ENCODE measurements at regions not wholly inside any gene's neighbourhood (a gene's known extent, or its start where the extent isn't known, plus 50 kb on each side); places are given as distances from the start of the nearest gene placed in this dataset.

DNA sequence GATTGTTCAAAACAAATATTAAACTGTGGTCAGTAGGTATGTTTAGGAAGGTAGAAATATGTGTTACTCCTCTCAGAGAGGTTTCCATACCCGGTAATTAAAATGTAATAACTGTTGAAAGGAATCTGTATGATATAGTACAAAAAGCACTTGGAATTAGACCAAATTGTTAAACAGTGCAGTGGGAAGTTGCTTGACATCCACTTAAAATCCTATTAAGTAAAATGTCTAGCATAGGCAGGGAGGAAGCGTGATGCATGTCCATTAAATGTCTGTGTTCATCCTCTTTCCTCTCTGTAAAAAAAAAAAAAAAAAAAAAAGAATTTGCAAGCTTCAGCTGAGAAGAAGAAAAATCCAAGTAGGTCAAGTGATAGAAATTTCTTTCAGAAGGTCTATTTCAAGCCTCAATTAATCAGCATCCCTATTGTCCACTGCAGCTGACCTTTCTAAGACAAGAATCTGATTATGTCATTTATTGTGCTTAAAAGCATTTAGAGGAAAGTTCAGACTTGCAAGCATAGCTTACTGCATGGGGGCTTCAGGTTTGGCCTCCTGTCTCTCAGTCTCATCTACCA lies 265.6 kb upstream of the RGS6 start:
- TF ChIP-seq CTCF (conservative IDR thresholded peaks at IDR 0.05; ENCODE audit: low read depth, low read length): no peak
- H3K4me3 ChIP-seq (ENCODE audit: low read depth, low read length): no peak overlapping the region
- DNase-seq (ENCODE audit: low read depth): peak; percentile 51

GRCh38 chr14:71668186-71668912 lies 263.9 kb upstream of the RGS6 start:
- no peak overlapping the region for H3K4me3 ChIP-seq (ENCODE audit: low read depth, low read length)
- DNase-seq (ENCODE audit: low read depth): peak; percentile 79
- no peak for TF ChIP-seq CTCF (conservative IDR thresholded peaks at IDR 0.05; ENCODE audit: low read depth, low read length)

DNA sequence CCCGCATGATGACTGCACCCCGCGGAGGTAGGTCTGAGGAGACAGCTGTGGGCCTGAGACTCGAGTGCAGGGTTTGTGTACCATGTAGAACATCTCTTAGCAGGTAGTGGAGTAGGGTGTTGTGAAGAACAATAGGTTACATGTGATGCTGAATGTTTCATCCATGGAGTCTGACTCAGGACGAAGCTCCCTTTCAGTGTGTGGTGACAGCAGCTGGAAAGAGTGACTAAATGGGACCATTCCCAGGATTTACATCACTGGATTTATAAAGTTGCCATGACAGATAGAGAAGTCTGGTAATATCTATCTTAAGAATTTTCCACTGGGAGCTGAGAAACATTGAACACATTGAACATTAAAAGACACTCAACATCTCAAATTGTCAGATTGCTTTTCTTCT lies 259.6 kb upstream of the RGS6 start:
- TF ChIP-seq CTCF (conservative IDR thresholded peaks at IDR 0.05; ENCODE audit: low read depth, low read length): no peak
- no peak overlapping the region for H3K4me3 ChIP-seq (ENCODE audit: low read depth, low read length)
- DNase-seq (ENCODE audit: low read depth): no peak

DNA sequence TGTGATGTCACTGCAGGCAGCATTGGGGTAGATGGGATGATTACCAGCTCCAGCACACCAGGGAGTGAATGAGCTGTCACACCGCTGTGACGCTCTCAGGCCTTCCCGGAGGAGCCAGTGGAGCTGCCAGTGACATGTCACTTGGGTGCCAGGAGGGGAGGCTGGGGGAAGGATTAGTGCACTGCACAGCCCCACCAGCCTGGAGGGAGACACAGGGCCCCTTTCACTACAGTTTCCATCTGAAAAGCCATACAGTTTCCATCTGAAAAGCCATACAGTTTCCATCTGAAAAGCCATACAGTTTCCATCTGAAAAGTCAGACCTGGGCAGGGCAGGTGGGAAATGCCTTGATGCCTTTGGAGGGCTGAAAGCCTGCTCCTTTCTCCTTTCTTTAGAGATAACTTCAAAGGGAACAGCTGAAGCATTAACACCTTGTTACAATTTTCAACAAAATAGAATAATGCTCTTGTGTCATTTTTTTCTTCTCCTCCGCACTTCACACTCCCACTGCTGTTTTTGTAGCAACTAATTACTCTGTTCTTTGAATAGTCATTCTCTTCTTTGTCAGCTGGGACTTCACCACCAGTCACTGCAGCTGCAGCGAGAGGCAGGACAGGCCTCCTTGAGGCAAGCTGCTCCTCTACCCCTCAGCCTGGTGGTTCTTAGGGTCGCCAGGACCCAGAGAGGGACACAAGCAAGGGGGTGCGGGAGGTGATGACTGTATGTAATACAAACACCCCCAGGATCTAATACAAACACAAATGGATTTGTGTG lies 256.9 kb upstream of the RGS6 start:
- DNase-seq (ENCODE audit: low read depth): no peak
- TF ChIP-seq CTCF (conservative IDR thresholded peaks at IDR 0.05; ENCODE audit: low read depth, low read length): no peak
- H3K4me3 ChIP-seq (ENCODE audit: low read depth, low read length): no peak overlapping the region

DNA sequence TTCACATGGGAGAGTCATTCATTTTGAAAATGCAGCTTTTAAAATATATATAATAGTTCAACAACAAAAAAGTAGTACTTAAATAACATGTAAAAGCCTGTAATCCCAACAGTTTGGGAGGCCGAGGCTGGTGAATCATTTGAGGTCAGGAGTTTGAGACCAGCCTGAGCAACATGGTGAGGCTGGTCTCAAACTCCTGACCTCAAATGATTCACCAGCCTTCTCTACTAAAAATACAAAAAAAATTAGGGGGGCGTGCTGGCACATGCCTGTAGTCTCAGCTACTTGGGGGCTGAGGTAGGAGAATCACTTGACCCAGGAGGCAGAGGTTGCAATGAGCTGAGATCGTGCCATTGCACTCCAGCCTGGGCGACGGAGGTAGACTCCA lies 256.3 kb upstream of the RGS6 start:
- DNase-seq (ENCODE audit: low read depth): no peak
- no peak overlapping the region for H3K4me3 ChIP-seq (ENCODE audit: low read depth, low read length)
- TF ChIP-seq CTCF (conservative IDR thresholded peaks at IDR 0.05; ENCODE audit: low read depth, low read length): no peak

DNA sequence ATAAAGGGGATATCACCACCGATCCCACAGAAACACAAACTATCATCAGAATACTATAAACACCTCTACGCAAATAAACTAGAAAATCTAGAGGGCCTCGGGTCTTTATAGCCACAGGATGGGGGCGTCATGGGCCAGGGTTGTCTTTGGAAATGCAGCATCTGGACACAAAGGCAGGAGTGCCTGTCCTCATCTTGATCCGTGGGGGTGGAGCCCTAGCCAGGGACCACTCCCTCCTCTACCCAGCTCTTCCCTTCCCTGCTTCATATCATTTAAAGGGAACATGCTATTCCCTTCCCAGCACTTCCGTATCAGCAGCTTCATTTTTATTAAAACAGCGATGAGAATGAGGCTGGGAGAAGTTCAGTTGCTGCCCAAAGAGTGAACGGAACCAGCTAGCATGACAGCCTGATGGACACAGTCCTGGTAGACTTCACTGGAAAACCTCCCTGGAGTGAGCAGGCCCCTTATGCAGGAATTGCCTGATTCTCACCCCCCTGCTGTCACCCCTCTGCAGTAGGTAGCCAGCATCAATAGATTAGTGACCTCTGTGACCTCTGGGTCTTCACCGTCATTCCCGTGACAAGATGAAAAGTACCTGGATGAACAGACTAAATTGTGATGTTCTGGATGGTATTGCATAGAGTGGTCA lies 251.4 kb upstream of the RGS6 start:
- no peak for DNase-seq (ENCODE audit: low read depth)
- no peak for TF ChIP-seq CTCF (conservative IDR thresholded peaks at IDR 0.05; ENCODE audit: low read depth, low read length)
- H3K4me3 ChIP-seq (ENCODE audit: low read depth, low read length): no peak overlapping the region

Data from choroid plexus epithelial cell (primary cell).